Transverse colon (tissue), 3 donors: ENCODE measurements at regions not wholly inside any gene's neighbourhood (a gene's known extent, or its start where the extent isn't known, plus 50 kb on each side); places are given as distances from the start of the nearest gene placed in this dataset.

ENCODE experiments used
- POLR2A ChIP-seq: fragments of 450-650 bp; IDR thresholded peaks from one replicate; pipeline ENCODE4 v1.6.1; 2016; ENCODE audit warnings: antibody characterized with exemption, mild to moderate bottlenecking, moderate library complexity
- TF ChIP-seq, protein P1 (sequence below), 5 experiments: fragments of 200-600 bp in 3 of 5; fragments of 450-650 bp in 2 of 5; sonication (generic) in 3 of 5; IDR thresholded peaks; 1 replicate in 2 of 5; 2 replicates in 3 of 5; pipeline ENCODE4 v1.5.1; 2016 to 2017; ENCODE audit warnings: antibody characterized with exemption in 5 of 5, inconsistent platforms in 3 of 5, mild to moderate bottlenecking in 2 of 5, moderate library complexity in 1 of 5

DNA sequence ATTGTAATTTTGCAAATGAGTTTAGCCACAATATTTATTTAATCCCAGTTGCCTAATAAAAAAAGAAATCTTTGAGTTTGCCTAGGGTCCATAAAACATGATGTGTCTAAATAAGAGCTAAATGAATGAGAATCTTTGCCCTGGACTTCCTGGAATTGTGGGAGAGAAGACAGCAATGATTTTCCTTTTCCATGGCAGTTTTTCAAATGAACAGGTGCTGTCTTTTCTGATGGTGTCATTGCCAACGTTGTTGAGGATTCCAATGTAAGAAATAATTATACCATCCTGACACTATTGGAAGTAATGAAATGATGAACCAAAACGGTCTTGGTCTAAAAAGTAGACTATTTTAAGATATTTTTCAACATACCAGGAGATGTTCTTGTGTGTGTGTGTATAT, 984.7 kb upstream of the CELF2 start:
- no peak for TF ChIP-seq POLR2A
- TF ChIP-seq, protein P1, sequence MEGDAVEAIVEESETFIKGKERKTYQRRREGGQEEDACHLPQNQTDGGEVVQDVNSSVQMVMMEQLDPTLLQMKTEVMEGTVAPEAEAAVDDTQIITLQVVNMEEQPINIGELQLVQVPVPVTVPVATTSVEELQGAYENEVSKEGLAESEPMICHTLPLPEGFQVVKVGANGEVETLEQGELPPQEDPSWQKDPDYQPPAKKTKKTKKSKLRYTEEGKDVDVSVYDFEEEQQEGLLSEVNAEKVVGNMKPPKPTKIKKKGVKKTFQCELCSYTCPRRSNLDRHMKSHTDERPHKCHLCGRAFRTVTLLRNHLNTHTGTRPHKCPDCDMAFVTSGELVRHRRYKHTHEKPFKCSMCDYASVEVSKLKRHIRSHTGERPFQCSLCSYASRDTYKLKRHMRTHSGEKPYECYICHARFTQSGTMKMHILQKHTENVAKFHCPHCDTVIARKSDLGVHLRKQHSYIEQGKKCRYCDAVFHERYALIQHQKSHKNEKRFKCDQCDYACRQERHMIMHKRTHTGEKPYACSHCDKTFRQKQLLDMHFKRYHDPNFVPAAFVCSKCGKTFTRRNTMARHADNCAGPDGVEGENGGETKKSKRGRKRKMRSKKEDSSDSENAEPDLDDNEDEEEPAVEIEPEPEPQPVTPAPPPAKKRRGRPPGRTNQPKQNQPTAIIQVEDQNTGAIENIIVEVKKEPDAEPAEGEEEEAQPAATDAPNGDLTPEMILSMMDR (IDR thresholded peaks at IDR 0.05), result no peak
